ENCODE measurements at regions not wholly inside any gene's neighbourhood (a gene's known extent, or its start where the extent isn't known, plus 50 kb on each side); places are given as distances from the start of the nearest gene placed in this dataset.

DNA sequence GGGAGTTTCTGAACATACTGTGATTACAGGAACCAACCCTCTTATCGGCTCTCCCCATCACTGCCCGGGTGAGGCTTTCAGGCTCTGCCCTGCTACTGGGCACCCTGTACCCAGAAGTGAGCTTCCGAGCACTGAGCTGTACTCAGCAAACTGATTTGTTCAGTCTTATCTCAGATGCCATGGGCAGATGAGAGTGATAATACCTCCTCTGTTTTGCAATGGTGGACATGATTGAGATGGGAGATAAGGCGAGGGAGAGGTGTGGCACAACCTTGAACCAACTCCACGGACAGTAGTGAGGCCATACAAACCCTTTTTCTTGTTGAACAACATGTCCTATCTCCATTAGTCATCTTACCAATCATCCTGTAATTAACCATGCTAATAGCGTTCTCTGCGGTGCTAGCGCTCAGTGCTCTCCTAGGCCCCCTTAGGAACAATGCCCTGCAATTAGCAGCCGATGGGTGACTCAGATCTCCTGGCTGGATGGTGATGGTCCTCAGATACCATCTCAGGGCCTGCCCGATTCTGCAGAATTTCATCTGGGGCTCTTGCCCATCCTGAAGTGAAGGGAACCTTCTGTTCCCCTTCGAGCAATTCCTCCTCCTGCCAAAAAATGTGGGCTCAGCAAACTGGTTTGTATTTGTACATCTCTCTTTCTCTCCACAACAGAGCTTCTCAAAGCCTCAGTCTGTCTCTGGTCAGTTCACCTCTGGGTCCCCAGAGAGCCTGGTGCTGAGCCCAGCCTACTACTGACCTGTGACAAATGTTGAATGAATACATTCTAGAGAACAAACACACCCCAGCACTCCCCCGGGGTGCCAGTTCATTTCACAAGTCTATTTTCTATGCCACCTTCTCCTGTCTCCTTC lies 139.3 kb upstream of the IRX3 start:
- TF ChIP-seq RAD21 (IDR thresholded peaks at IDR 0.05; ENCODE audit: low read depth), result no peak
- TF ChIP-seq, protein P1, sequence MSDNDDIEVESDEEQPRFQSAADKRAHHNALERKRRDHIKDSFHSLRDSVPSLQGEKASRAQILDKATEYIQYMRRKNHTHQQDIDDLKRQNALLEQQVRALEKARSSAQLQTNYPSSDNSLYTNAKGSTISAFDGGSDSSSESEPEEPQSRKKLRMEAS (IDR thresholded peaks at IDR 0.05), result no peak
- no peak for TF ChIP-seq YY1 (IDR thresholded peaks at IDR 0.05; ENCODE audit: low read depth)
- TF ChIP-seq CEBPB (IDR thresholded peaks at IDR 0.05), result no peak
